ENCODE measurements at regions not wholly inside any gene's neighbourhood (a gene's known extent, or its start where the extent isn't known, plus 50 kb on each side); places are given as distances from the start of the nearest gene placed in this dataset.

GRCh38 chr13:89748716-89749115, 1598.8 kb upstream of the MIR17HG start:
- H3K4me1 Mint-ChIP-seq: peaks cover 8% of the 10 kb centered on the region; the same call in 2 of the 3 replicates

GRCh38 chr13:89749888-89750287, 1597.6 kb upstream of the MIR17HG start:
- Histone ChIP-seq H3K27me3 (ENCODE audit: insufficient read depth) (no peaks in the 10 kb centered on the region), H3F3A (replicated peaks; ENCODE audit: low read depth) (no peaks in the 10 kb centered on the region), H3K4me3 (no peak overlapping the region), H2AFZ (no peak overlapping the region), H3K4me2 (no peak overlapping the region), H4K20me1 (replicated peaks; ENCODE audit: insufficient read depth) (no peaks in the 10 kb centered on the region), H3K27ac (ENCODE audit: low read depth) (no peak overlapping the region), H3K9me2 (ENCODE audit: insufficient read depth) (no peaks in the 10 kb centered on the region), H3K4me1 (ENCODE audit: insufficient read depth) (peaks cover 3% of the 10 kb centered on the region; the same call in 1 of the 2 replicates), H3K79me2 (replicated peaks; ENCODE audit: insufficient read depth) (no peaks in the 10 kb centered on the region), H3K36me3 (ENCODE audit: insufficient read depth) (no peaks in the 10 kb centered on the region)
- no peak overlapping the region for H3K4me3 Mint-ChIP-seq
- TF ChIP-seq EZH2 (IDR thresholded peaks at IDR 0.05; ENCODE audit: low read depth, unreplicated experiment): no peak
- no peak for TF ChIP-seq JUNB (IDR thresholded peaks at IDR 0.05; ENCODE audit: unreplicated experiment)
- no peak for TF ChIP-seq CREB1 (CRISPR knock-in tag; IDR thresholded peaks at IDR 0.05; ENCODE audit: low read depth)
- no peak for TF ChIP-seq ZNF331 (CRISPR knock-in tag; IDR thresholded peaks at IDR 0.05; ENCODE audit: low read depth)
- no peak for TF ChIP-seq POLR2AphosphoS5 (IDR thresholded peaks at IDR 0.05; ENCODE audit: low read depth)
- no peak for TF ChIP-seq CTCF (conservative IDR thresholded peaks at IDR 0.05; ENCODE audit: low read depth in 2 of 2)
- no peak for TF ChIP-seq ZNF114 (CRISPR knock-in tag; IDR thresholded peaks at IDR 0.05)
- TF ChIP-seq REST (IDR thresholded peaks at IDR 0.05; ENCODE audit: unreplicated experiment): no peak
- no peak for TF ChIP-seq STAT1 (IDR thresholded peaks at IDR 0.05; ENCODE audit: unreplicated experiment)
- no peak for DNase-seq (ENCODE audit: low spot score)
- H3K4me1 Mint-ChIP-seq: peaks cover 8% of the 10 kb centered on the region; the same call in 2 of the 3 replicates
- no peaks in the 10 kb centered on the region; the same call in 2 of the 3 replicates for H3K9me3 Mint-ChIP-seq
- no peaks in the 10 kb centered on the region for H3K36me3 Mint-ChIP-seq (ENCODE audit: low read depth)
- no peaks in the 10 kb centered on the region for H3K27me3 Mint-ChIP-seq (ENCODE audit: insufficient read depth, low read depth, poor library complexity)
- no peak for ATAC-seq
- H3K27ac Mint-ChIP-seq: no peak overlapping the region

More at GRCh38 chr13:89748716-89749115, 1598.8 kb upstream of the MIR17HG start:
- H3K4me2 ChIP-seq: no peak overlapping the region
- no peaks in the 10 kb centered on the region for H3K9me2 ChIP-seq (ENCODE audit: insufficient read depth)
- no peaks in the 10 kb centered on the region for H3K36me3 ChIP-seq (ENCODE audit: insufficient read depth)
- no peaks in the 10 kb centered on the region for H3K36me3 Mint-ChIP-seq (ENCODE audit: low read depth)
- ATAC-seq: no peak
- no peak overlapping the region for H2AFZ ChIP-seq
- no peak for DNase-seq (ENCODE audit: low spot score)
- H3F3A ChIP-seq (replicated peaks; ENCODE audit: low read depth): no peaks in the 10 kb centered on the region
- H4K20me1 ChIP-seq (replicated peaks; ENCODE audit: insufficient read depth): no peaks in the 10 kb centered on the region
- no peak overlapping the region for H3K4me3 ChIP-seq
- TF ChIP-seq STAT1 (IDR thresholded peaks at IDR 0.05; ENCODE audit: unreplicated experiment) (no peak), CREB1 (CRISPR knock-in tag; IDR thresholded peaks at IDR 0.05; ENCODE audit: low read depth) (no peak), JUNB (IDR thresholded peaks at IDR 0.05; ENCODE audit: unreplicated experiment) (no peak)
- H3K27me3 ChIP-seq (ENCODE audit: insufficient read depth): no peaks in the 10 kb centered on the region
- no peaks in the 10 kb centered on the region for H3K79me2 ChIP-seq (replicated peaks; ENCODE audit: insufficient read depth)
- no peak overlapping the region for H3K4me3 Mint-ChIP-seq
- no peaks in the 10 kb centered on the region for H3K27me3 Mint-ChIP-seq (ENCODE audit: insufficient read depth, low read depth, poor library complexity)
- no peak overlapping the region for H3K27ac Mint-ChIP-seq
- no peak overlapping the region for H3K27ac ChIP-seq (ENCODE audit: low read depth)
- H3K4me1 ChIP-seq (ENCODE audit: insufficient read depth): peaks cover 3% of the 10 kb centered on the region; the same call in 1 of the 2 replicates
- no peaks in the 10 kb centered on the region for H3K9me3 Mint-ChIP-seq

All from GM23338 (cell line).